ENCODE measurements at regions not wholly inside any gene's neighbourhood (a gene's known extent, or its start where the extent isn't known, plus 50 kb on each side); places are given as distances from the start of the nearest gene placed in this dataset.

DNA sequence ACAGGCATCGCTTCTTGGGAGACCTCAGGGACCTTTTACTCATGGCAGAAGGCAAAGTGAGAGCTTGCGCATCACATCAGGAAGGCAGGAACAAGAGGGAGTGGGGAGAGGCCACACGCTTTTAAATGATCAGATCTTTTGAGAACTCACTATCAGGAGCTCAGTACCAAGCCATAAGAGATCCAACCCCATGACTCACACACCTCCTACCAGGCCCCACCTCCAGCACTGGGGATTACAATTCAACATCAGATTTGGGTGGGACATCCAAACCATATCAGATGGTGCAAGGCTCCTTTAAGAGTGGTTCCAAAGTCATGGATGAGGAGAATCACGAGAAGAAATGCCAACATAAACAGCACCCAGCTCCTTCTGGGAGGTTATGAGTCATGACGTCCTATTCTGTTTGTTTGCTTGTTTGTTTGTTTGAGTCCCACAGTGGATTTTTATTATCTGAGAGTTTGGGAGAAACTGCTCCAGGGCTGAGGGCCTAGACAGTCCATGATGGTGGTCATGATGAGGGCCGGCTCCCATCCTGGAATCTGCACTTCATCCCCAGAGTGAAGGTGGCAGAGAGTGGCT, 453.5 kb downstream of the GADD45G start:
- TF ChIP-seq, protein P1, sequence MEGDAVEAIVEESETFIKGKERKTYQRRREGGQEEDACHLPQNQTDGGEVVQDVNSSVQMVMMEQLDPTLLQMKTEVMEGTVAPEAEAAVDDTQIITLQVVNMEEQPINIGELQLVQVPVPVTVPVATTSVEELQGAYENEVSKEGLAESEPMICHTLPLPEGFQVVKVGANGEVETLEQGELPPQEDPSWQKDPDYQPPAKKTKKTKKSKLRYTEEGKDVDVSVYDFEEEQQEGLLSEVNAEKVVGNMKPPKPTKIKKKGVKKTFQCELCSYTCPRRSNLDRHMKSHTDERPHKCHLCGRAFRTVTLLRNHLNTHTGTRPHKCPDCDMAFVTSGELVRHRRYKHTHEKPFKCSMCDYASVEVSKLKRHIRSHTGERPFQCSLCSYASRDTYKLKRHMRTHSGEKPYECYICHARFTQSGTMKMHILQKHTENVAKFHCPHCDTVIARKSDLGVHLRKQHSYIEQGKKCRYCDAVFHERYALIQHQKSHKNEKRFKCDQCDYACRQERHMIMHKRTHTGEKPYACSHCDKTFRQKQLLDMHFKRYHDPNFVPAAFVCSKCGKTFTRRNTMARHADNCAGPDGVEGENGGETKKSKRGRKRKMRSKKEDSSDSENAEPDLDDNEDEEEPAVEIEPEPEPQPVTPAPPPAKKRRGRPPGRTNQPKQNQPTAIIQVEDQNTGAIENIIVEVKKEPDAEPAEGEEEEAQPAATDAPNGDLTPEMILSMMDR (IDR thresholded peaks at IDR 0.05): no peak
- TF ChIP-seq POLR2A (IDR thresholded peaks at IDR 0.05) (no peak), POLR2AphosphoS5 (IDR thresholded peaks at IDR 0.05) (no peak)

All from gastroesophageal sphincter (tissue), 3 donors.